CD14-positive monocyte (primary cell): ENCODE measurements at regions not wholly inside any gene's neighbourhood (a gene's known extent, or its start where the extent isn't known, plus 50 kb on each side); places are given as distances from the start of the nearest gene placed in this dataset.

Experiments
- DNase-seq, 3 donors: peaks; one replicate each; pipeline ENCODE4 v3.0.0-alpha.2; 2011 to 2022
- H2AFZ ChIP-seq: 2 replicates; pipeline ENCODE4 v1.6.0; 2012; ENCODE audit warnings: mild to moderate bottlenecking, low read depth, low read length, inconsistent platforms; ENCODE audit not compliant: insufficient read depth, poor library complexity, severe bottlenecking
- H3K27ac ChIP-seq, 2 donors: 1 replicate in 1 of 2; 2 replicates in 1 of 2; pipeline ENCODE4 v1.5.1; 2012 to 2013; ENCODE audit warnings: low read length in 2 of 2, control low read depth in 1 of 2, inconsistent platforms in 1 of 2, low read depth in 1 of 2, mild to moderate bottlenecking in 1 of 2
- H3K27me3 ChIP-seq, 2 donors: one replicate each; pipeline versions ENCODE4 v1.6.0 to v1.6.1; 2011 to 2013; ENCODE audit warnings: low read length in 2 of 2; ENCODE audit not compliant: control insufficient read depth in 2 of 2, insufficient read depth in 2 of 2
- H3K36me3 ChIP-seq, 2 donors: replicated peaks in 1 of 2; 1 replicate in 1 of 2; 2 replicates in 1 of 2; pipeline versions ENCODE4 v1.5.1 to v1.6.1; 2012 to 2013; ENCODE audit warnings: low read length in 2 of 2, control low read depth in 1 of 2, inconsistent platforms in 1 of 2, mild to moderate bottlenecking in 1 of 2; ENCODE audit not compliant: insufficient read depth in 2 of 2, control insufficient read depth in 1 of 2
- H3K4me1 ChIP-seq, 2 donors: 1 replicate in 1 of 2; 2 replicates in 1 of 2; pipeline versions ENCODE4 v1.5.1 to v1.6.1; 2012 to 2013; ENCODE audit warnings: low read length in 2 of 2, control low read depth in 1 of 2, inconsistent platforms in 1 of 2, mild to moderate bottlenecking in 1 of 2, moderate library complexity in 1 of 2; ENCODE audit not compliant: insufficient read depth in 2 of 2, control insufficient read depth in 1 of 2
- H3K4me2 ChIP-seq: replicated peaks from 2 replicates; pipeline ENCODE3; 2012; ENCODE audit warnings: low read length, moderate library complexity, mild to moderate bottlenecking; ENCODE audit not compliant: poor library complexity, severe bottlenecking; ENCODE audit errors: extremely low read depth
- H3K4me3 ChIP-seq, 3 experiments: fragments of 200-600 bp in 1 of 3; sonication (generic) in 1 of 3; replicated peaks in 1 of 3; 1 replicate in 2 of 3; 2 replicates in 1 of 3; pipeline ENCODE4 v1.5.1; 2011 to 2013; ENCODE audit warnings: low read length in 3 of 3, mild to moderate bottlenecking in 3 of 3, control low read depth in 2 of 3, low read depth in 2 of 3, inconsistent platforms in 1 of 3, moderate library complexity in 1 of 3
- H3K79me2 ChIP-seq: 2 replicates; pipeline ENCODE4 v1.6.0; 2012; ENCODE audit warnings: mild to moderate bottlenecking, control low read depth, inconsistent platforms, low read length, moderate library complexity; ENCODE audit not compliant: insufficient read depth
- H3K9ac ChIP-seq: 2 replicates; pipeline ENCODE4 v1.6.0; 2017; ENCODE audit warnings: low read length, mild to moderate bottlenecking; ENCODE audit not compliant: insufficient read depth, poor library complexity, severe bottlenecking
- H3K9me3 ChIP-seq, 2 donors: replicated peaks in 1 of 2; 1 replicate in 1 of 2; 2 replicates in 1 of 2; pipeline versions ENCODE4 v1.5.1 to v1.6.1; 2012 to 2013; ENCODE audit warnings: low read length in 2 of 2, control low read depth in 1 of 2; ENCODE audit not compliant: control insufficient read depth in 1 of 2, insufficient read depth in 1 of 2
- H4K20me1 ChIP-seq: 2 replicates; pipeline ENCODE4 v1.6.0; 2012; ENCODE audit warnings: mild to moderate bottlenecking, low read length, control low read depth, moderate library complexity; ENCODE audit not compliant: insufficient read depth
- H3K27ac Mint-ChIP-seq, 7 donors: one replicate each; pipeline ENCODE4 v1.8.0; 2020; ENCODE audit warnings: mild to moderate bottlenecking in 7 of 7, mixed read lengths in 7 of 7, moderate library complexity in 6 of 7, inconsistent platforms in 2 of 7
- H3K27me3 Mint-ChIP-seq, 3 donors: one replicate each; pipeline ENCODE4 v1.8.0; 2021 to 2022; ENCODE audit warnings: low read depth in 3 of 3, mild to moderate bottlenecking in 3 of 3, mixed read lengths in 3 of 3, moderate library complexity in 3 of 3, inconsistent platforms in 1 of 3
- H3K36me3 Mint-ChIP-seq, 2 donors: one replicate each; pipeline ENCODE4 v1.8.0; 2020; ENCODE audit warnings: mixed read lengths in 2 of 2, inconsistent platforms in 1 of 2, mild to moderate bottlenecking in 1 of 2
- H3K4me1 Mint-ChIP-seq: one replicate; pipeline ENCODE4 v1.8.0; 2020; ENCODE audit warnings: mild to moderate bottlenecking, mixed read lengths
- H3K4me3 Mint-ChIP-seq, 2 donors: one replicate each; pipeline ENCODE4 v1.8.0; 2020; ENCODE audit warnings: mild to moderate bottlenecking in 2 of 2, mixed read lengths in 2 of 2, moderate library complexity in 1 of 2
- H3K9me3 Mint-ChIP-seq, 7 donors: one replicate each; pipeline ENCODE4 v1.8.0; 2020 to 2022; ENCODE audit warnings: mixed read lengths in 7 of 7, mild to moderate bottlenecking in 6 of 7, moderate library complexity in 6 of 7, inconsistent platforms in 2 of 7
- CTCF ChIP-seq: fragments of 200-600 bp; IDR thresholded peaks from one replicate; pipeline ENCODE4 v1.8.0; 2022; ENCODE audit warnings: antibody characterized with exemption, mild to moderate bottlenecking
- WGBS: methylation state at CpG from one replicate; pipeline ENCODE4 v1.1.5; 2013; ENCODE audit warnings: missing lambda C conversion rate; ENCODE audit not compliant: insufficient coverage; 5-methylcytosine and 5-hydroxymethylcytosine counted together
- intact Hi-C, 2 donors: fragments of 100-400 bp; cut with micrococcal nuclease; formaldehyde crosslinking; loops; one replicate each; pipeline versions ENCODE4 v1.15.0 to v1.15.1; 2023

GRCh38 chr5:133824661-133825254 is 143.7 kb downstream of the C5orf15 start:
- Histone ChIP-seq H3K27me3 (peaks cover 0 to 5% of the 10 kb centered on the region in 2 donors), H3K36me3 (no peaks in the 10 kb centered on the region), H3K9me3 (no peaks in the 10 kb centered on the region), H4K20me1 (no peaks in the 10 kb centered on the region), H3K9ac (no peak overlapping the region), H3K27ac (no peak overlapping the region), H3K79me2 (no peaks in the 10 kb centered on the region), H3K4me2 (no peak overlapping the region), H3K4me3 (no peak overlapping the region), H2AFZ (no peak overlapping the region), H3K4me1 (no peaks in the 10 kb centered on the region)
- Mint-ChIP-seq H3K9me3 (peaks cover 0 to 1% (median 0%) of the 10 kb centered on the region in 7 donors), H3K4me1 (no peaks in the 10 kb centered on the region), H3K27me3 (peaks cover 8 to 16% (median 11%) of the 10 kb centered on the region in 3 donors), H3K4me3 (no peak overlapping the region), H3K27ac (no peak overlapping the region), H3K36me3 (no peaks in the 10 kb centered on the region)
- intact Hi-C loops: no loop called here
- no peak for DNase-seq
- TF ChIP-seq CTCF: no peak
- WGBS: 81% methylated on average over 5 of the region's 6 CpGs

- H4K20me1 ChIP-seq: no peaks in the 10 kb centered on the region
- H3K79me2 ChIP-seq: no peaks in the 10 kb centered on the region
- H3K27ac Mint-ChIP-seq: no peak overlapping the region
- H3K27me3 ChIP-seq: peaks cover 0 to 5% of the 10 kb centered on the region in 2 donors
- H3K9me3 ChIP-seq: no peaks in the 10 kb centered on the region
- no peak overlapping the region for H3K4me2 ChIP-seq
- intact Hi-C loops: no loop called here
- no peak for TF ChIP-seq CTCF
- H3K36me3 Mint-ChIP-seq: no peaks in the 10 kb centered on the region
- H3K36me3 ChIP-seq: no peaks in the 10 kb centered on the region
- WGBS: no CpG with 5 or more reads among the region's 3 CpGs
- no peak for DNase-seq
- H3K4me1 Mint-ChIP-seq: no peaks in the 10 kb centered on the region
- H3K4me3 ChIP-seq: no peak overlapping the region
- H3K4me1 ChIP-seq: no peaks in the 10 kb centered on the region
- H3K4me3 Mint-ChIP-seq: no peak overlapping the region
- H3K27ac ChIP-seq: no peak overlapping the region
- H2AFZ ChIP-seq: no peak overlapping the region
- H3K9ac ChIP-seq: no peak overlapping the region
- H3K27me3 Mint-ChIP-seq: peaks cover 10 to 24% (median 13%) of the 10 kb centered on the region in 3 donors
- H3K9me3 Mint-ChIP-seq: no peaks in the 10 kb centered on the region
Measured at GRCh38 chr5:133821889-133822288, 146.5 kb downstream of the C5orf15 start.
